GM19438 (cell line): ENCODE measurements at regions not wholly inside any gene's neighbourhood (a gene's known extent, or its start where the extent isn't known, plus 50 kb on each side); places are given as distances from the start of the nearest gene placed in this dataset.
"Not testable (repeated sequence)": the region's sequence is repeated elsewhere in the genome, so short reads cannot be mapped to it uniquely, and the experiment has no call there.

Experiments
- ATAC-seq: cut with Tn5 transposase; IDR thresholded peaks from one replicate; pipeline ENCODE4 v1.9.1; 2021; ENCODE audit warnings: low read depth; ENCODE audit not compliant: unreplicated experiment

DNA sequence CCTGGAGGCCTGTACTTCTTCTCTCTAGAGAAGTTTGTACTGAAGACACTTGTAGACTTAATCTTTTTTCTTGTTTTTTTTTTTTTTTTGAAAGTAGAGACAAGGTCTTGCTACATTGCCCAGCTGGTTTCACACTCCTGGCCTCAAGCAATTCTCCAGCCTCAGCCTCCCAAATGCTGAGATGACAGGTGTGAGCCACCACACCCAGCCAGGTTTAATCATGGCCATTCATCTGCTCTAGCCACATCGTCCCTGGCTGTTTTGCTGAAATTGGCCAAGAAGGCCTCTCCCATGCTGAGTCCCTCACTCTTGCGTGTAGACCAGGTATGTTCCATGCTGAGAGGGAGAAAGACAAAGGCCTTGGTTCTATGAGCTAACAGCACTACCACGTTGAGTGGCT lies 176.2 kb downstream of the JCAD start:
- ATAC-seq = no peak

DNA sequence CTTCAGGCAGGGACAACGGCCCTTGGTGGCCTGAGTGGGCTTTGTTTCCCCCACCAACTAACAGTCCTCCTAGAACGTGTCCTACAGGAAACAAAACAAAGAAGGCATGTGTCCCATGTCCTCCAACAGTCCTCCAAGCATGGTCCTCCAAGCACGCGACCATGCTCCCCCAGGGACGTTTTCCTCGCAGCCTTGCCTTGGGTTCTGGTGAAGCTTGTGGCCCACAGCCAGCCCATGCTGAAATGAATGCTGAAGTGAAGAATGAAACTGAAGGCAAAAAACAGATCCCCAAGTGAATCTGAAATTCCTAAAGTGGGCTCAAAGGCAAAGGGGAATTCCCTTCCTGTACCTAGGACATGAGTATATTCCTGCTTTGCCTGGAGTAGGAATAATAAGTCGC lies 176.6 kb downstream of the JCAD start:
- ATAC-seq = no peak

DNA sequence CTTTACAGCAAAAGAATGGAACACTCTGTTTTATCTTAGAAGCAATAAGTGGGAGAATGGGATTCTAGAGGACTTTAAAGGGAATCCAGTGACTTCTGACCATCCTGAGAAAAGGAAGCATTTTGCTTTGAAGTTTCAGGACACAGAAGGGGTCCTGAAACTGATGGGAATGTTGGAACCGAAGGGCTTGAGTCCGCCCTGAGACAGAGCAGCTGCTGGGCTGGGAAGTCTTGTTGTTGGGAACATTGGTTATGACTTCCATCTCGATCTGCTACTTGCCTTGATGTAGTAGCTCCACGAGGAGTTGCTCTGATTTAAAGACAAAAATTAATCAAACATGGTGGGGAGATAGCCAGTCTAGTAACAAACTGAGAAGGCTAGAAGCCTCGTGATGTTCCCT lies 177.6 kb downstream of the JCAD start:
- no peak for ATAC-seq

DNA sequence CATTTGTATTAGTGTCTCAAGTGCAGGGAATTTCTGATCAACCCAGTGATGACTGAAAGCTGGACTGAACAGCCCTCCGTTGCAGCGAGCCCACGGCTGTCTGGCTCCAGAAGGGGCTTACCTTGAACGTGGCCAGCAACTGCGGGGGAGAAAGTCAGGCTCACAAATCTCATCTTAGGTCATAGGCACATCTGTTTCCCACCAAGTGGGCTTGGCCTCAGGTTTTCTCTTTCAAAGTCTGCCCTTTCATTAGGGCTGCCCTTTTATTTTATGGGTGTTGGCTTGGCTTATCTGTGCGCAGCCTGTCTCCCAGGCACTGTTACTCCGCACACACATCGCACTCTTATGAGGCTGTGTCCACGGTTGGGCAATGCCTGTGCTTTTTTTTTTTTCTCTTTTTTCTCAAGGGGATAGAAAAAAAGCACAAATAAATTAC lies 178.0 kb downstream of the JCAD start:
- ATAC-seq = no peak

DNA sequence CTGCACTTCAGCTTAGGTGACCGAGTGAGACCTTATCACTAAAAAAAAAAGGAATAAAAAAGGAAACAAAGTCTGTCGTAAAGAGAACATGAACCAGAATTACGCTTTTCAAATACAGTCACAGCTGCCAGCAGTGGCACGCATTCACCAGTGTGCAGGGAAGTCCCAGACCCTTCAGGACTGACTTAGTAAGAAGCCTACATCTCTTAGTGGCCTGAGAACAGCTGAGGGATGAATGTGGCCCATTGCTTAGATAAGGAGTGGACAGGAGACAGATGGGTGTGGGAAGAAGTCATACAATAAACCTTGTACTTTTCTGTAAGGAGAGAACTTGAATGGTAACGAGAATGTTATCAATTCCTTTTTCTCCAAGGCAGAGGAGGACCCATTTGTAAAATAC lies 178.5 kb downstream of the JCAD start:
- ATAC-seq = no peak

DNA sequence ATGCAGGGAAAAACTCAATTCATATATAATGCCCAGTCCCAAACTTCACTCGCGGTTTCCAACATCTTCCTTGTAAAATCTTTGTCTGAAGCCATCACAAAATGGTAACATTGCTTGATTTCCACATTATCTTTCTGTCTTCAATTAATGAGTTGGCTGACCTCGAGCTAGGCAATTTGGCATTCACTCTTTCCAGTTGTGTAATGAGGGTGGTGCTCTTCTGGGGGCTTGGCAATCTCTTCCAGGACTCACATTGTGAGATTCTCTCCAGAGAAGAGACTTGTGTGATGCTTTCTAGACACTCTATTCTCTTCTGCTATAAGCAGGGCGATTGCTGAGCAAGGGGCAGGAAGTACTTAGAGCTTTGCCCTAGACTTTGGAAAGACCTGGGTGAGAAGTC lies 179.5 kb downstream of the JCAD start:
- no peak for ATAC-seq

GRCh38 chr10:29878492-29878891 lies 180.9 kb downstream of the JCAD start:
- ATAC-seq = no peak

DNA sequence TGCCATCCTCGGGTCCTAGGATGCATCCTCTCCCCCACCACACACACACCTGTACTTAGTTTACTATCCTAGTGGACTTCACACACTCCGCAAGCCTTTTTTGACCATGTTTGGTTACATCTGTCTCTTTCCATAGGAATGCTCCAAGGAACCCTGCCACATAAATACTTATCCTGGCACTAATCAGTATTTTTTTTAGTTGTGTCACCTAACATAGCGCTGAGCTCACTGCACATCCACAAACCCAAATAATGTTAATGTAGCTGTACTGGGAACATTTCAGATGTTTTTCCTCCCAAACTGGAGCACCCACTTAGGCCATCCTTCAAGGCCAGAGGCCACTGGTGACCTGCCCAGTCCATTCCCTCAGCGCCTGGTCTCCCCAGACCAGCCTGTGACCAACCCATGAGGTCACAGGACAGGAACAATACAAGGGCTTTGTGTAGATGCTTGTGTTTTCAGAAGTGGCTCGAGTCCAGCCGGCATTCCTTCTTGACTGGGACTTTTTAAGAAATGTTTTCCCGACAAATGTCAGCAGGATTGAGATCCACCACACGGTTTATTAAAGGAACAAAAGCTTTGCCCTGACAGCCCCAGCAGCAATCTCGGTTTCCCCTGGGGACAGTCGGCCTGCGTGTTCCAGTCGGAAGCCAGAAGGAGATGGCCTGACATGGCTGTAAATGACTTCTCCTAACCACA lies 181.4 kb downstream of the JCAD start:
- no peak for ATAC-seq

GRCh38 chr10:29876008-29876555 lies 183.3 kb downstream of the JCAD start:
- ATAC-seq = no peak

GRCh38 chr10:29874606-29875269 lies 184.6 kb downstream of the JCAD start:
- no peak for ATAC-seq

DNA sequence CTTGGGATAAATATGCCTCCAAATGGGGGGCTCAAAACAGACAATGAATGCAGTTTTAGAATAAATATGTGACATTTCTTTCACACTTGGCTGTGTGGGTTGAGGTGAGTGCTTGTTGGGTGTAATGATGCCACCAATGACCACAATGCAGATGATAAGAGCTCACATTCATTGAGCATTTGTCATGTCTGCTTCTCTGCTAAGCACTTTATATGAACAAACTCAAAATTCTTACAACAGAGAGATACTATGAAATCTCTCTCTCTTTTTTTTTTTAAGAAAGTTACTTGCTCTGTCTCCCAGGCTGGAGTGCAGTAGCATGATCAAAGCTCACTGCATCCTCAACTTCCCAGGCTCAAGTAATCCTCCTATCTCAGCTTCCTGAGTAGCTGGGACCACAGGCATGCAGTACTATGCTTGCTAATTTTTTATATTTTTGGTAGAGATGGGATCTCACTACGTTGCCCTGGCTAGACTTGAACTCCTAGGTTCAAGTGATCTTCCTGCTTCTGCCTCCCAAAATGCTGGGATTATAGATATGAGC lies 185.4 kb downstream of the JCAD start:
- no peak for ATAC-seq

DNA sequence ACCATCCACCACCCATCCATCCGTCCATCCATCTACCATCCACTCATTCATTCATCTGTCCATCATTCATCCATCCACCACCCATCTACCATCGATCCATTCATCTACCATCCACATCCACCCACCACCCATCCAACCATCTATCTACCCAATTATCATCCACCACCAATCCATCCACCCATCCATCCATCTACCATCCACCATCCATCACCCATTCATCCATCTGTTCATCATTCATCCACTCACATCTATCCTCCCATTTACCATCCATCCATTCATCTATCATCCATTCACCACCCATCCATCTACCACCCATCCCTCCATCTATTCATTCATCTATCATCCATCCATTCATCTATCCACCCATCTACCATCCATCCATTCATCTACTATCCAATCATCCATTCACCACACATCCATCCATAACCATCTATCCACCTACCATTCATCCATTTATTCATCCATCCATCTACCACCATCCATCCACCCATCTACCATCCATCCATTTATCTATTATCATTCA lies 188.8 kb downstream of the JCAD start:
- ATAC-seq = no peak

DNA sequence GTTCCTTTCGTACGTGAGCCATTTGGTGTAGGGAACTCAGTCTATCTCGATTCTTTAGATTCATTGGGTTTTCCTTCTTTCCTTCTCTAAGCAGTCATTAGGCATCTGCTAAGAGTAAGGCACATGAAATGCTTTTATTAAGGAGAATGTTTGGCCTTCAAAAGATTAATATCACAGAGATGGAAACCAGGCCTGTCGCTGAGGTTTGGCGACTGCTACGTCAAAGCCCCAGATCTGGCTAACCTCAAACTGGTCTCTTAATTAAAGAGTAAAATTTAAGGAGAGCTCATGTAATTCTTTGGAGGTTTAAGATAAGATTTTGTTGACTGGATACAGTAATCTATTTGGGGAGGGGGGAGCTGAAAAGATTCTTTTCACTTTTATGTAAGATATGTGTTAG lies 189.8 kb downstream of the JCAD start:
- ATAC-seq = no peak

DNA sequence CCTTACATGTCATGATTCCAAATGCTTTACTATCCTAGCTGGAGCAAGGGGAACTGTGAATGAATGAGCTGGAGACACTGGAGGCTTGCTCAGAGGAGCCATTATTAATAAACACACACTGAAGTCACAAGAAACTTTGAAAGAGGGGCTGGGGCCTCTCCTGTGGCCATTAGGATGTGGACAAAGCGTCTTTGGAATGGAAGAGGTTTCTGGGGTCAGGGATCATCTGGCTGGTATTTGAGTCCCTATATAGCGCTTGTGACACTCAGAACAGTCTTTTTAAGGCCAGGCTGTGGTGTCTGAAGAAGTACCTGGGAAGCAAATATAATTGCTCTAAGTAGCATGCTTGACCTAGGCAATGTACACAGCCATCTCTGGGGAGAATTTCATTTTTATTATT lies 193.0 kb downstream of the JCAD start:
- no peak for ATAC-seq

DNA sequence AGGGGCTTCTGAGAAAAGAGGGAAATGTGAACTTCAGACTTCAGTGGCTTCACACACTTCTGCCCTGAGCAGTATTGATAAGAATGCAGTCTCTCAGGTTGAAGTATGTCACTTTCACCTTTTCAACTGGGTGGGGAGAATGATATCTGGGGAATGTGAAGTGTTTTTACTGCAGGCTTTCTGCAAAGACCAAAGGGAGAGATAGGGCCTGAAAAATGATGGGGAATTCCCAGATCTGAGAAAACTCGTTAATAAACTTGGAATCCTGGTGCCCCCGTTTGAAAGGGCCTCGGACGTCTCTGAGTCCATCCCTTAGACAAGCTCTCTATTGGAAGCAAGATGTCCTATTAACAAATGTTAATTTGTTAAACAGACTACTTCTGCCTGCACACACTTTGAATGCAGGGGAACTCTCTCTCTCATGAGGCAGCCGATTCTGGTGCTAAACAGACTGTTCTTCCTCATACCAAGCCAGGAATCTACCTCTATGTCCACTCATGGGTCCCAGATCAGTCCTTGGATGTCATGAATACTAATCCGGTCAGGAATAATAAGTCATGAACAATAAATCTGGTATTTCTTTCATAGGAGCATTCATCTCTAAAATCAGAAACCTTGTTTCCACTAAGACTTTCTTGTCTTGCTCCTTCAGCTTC lies 193.6 kb downstream of the JCAD start:
- no peak for ATAC-seq

GRCh38 chr10:29862923-29863614 lies 196.3 kb downstream of the JCAD start:
- no peak for ATAC-seq

DNA sequence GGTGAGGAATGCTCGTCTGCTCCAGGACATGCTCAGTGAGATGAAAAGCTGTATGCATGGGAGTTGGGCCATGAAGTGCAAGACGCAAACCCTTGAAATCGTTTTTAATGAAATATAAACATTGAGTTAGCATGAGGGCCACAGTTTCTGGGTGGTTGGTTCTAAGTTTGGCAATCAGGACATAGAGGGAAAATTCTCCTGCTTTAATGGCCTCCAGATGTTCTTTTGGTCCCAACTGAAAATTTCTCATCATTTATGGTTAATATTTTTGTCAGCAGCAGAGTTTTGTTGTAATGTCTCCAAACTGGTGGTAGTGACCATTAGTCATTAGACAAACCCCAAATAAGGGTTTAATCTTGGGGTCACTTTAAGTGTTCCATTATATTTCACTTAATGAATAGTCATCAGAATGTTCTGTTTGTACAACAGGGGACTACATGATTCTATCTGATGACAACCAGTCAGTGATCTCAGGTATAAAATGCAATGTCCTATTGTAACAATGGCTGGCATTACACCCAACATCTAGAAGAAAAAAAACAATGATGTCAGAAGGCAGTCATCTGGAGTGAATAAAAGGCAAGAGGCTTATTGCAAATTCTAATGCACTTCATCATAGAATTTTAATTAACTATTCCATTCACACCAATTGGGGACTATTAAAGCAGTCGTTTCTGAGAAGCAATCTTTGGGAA lies 197.4 kb downstream of the JCAD start:
- ATAC-seq = no peak

- ATAC-seq = not testable (repeated sequence)
Measured at GRCh38 chr10:29861231-29861630, 198.2 kb downstream of the JCAD start.

GRCh38 chr10:29860166-29860565 lies 199.2 kb downstream of the JCAD start:
- ATAC-seq = no peak
